ENCODE measurements at regions not wholly inside any gene's neighbourhood (a gene's known extent, or its start where the extent isn't known, plus 50 kb on each side); places are given as distances from the start of the nearest gene placed in this dataset.

GRCh38 chr13:47853236-47853635 is 147.8 kb downstream of the SUCLA2 start:
- Histone ChIP-seq H3K27me3 (ENCODE audit: control insufficient read depth, insufficient read depth, low read length) (no peaks in the 10 kb centered on the region), H3K9me3 (ENCODE audit: control insufficient read depth, insufficient read depth, low read length) (no peaks in the 10 kb centered on the region), H3K4me1 (ENCODE audit: control insufficient read depth, insufficient read depth, low read length) (no peaks in the 10 kb centered on the region), H3K4me3 (ENCODE audit: low read depth, low read length) (no peak overlapping the region), H3K27ac (ENCODE audit: low read depth, low read length) (no peak overlapping the region), H3K9ac (ENCODE audit: low read depth, low read length) (no peak overlapping the region), H3K36me3 (ENCODE audit: control insufficient read depth, insufficient read depth, low read length) (no peaks in the 10 kb centered on the region)

GRCh38 chr13:47846886-47847285 is 154.2 kb downstream of the SUCLA2 start:
- Histone ChIP-seq H3K4me3 (ENCODE audit: low read depth, low read length) (no peak overlapping the region), H3K36me3 (ENCODE audit: control insufficient read depth, insufficient read depth, low read length) (no peaks in the 10 kb centered on the region), H3K4me1 (ENCODE audit: control insufficient read depth, insufficient read depth, low read length) (no peaks in the 10 kb centered on the region), H3K27me3 (ENCODE audit: control insufficient read depth, insufficient read depth, low read length) (no peaks in the 10 kb centered on the region), H3K27ac (ENCODE audit: low read depth, low read length) (no peak overlapping the region), H3K9me3 (ENCODE audit: control insufficient read depth, insufficient read depth, low read length) (no peaks in the 10 kb centered on the region), H3K9ac (ENCODE audit: low read depth, low read length) (no peak overlapping the region)

GRCh38 chr13:47845981-47846380 is 155.1 kb downstream of the SUCLA2 start:
- Histone ChIP-seq H3K4me1 (ENCODE audit: control insufficient read depth, insufficient read depth, low read length) (no peaks in the 10 kb centered on the region), H3K36me3 (ENCODE audit: control insufficient read depth, insufficient read depth, low read length) (no peaks in the 10 kb centered on the region), H3K9ac (ENCODE audit: low read depth, low read length) (no peak overlapping the region), H3K9me3 (ENCODE audit: control insufficient read depth, insufficient read depth, low read length) (no peaks in the 10 kb centered on the region), H3K4me3 (ENCODE audit: low read depth, low read length) (no peak overlapping the region), H3K27ac (ENCODE audit: low read depth, low read length) (no peak overlapping the region), H3K27me3 (ENCODE audit: control insufficient read depth, insufficient read depth, low read length) (no peaks in the 10 kb centered on the region)

GRCh38 chr13:47843005-47843404 is 158.1 kb downstream of the SUCLA2 start:
- H3K4me1 ChIP-seq (ENCODE audit: control insufficient read depth, insufficient read depth, low read length) = peaks cover 8% of the 10 kb centered on the region; the same call in 1 of the 2 replicates
- no peaks in the 10 kb centered on the region for H3K36me3 ChIP-seq (ENCODE audit: control insufficient read depth, insufficient read depth, low read length)
- H3K27me3 ChIP-seq (ENCODE audit: control insufficient read depth, insufficient read depth, low read length) = no peaks in the 10 kb centered on the region
- no peaks in the 10 kb centered on the region for H3K9me3 ChIP-seq (ENCODE audit: control insufficient read depth, insufficient read depth, low read length)
- H3K4me3 ChIP-seq (ENCODE audit: low read depth, low read length) = no peak overlapping the region
- no peak overlapping the region for H3K9ac ChIP-seq (ENCODE audit: low read depth, low read length)
- H3K27ac ChIP-seq (ENCODE audit: low read depth, low read length) = no peak overlapping the region

- Histone ChIP-seq H3K4me3 (ENCODE audit: low read depth, low read length) (no peak overlapping the region), H3K4me1 (ENCODE audit: control insufficient read depth, insufficient read depth, low read length) (peaks cover 18% of the 10 kb centered on the region), H3K9ac (ENCODE audit: low read depth, low read length) (no peak overlapping the region), H3K27ac (ENCODE audit: low read depth, low read length) (no peak overlapping the region), H3K27me3 (ENCODE audit: control insufficient read depth, insufficient read depth, low read length) (no peaks in the 10 kb centered on the region), H3K36me3 (ENCODE audit: control insufficient read depth, insufficient read depth, low read length) (no peaks in the 10 kb centered on the region), H3K9me3 (ENCODE audit: control insufficient read depth, insufficient read depth, low read length) (no peaks in the 10 kb centered on the region)
Observed at GRCh38 chr13:47841151-47841550, 159.9 kb downstream of the SUCLA2 start.

- no peak overlapping the region for H3K9ac ChIP-seq (ENCODE audit: low read depth, low read length)
- peaks cover 18% of the 10 kb centered on the region for H3K4me1 ChIP-seq (ENCODE audit: control insufficient read depth, insufficient read depth, low read length)
- no peak overlapping the region for H3K27ac ChIP-seq (ENCODE audit: low read depth, low read length)
- no peaks in the 10 kb centered on the region for H3K9me3 ChIP-seq (ENCODE audit: control insufficient read depth, insufficient read depth, low read length)
- no peaks in the 10 kb centered on the region for H3K27me3 ChIP-seq (ENCODE audit: control insufficient read depth, insufficient read depth, low read length)
- no peak overlapping the region for H3K4me3 ChIP-seq (ENCODE audit: low read depth, low read length)
- H3K36me3 ChIP-seq (ENCODE audit: control insufficient read depth, insufficient read depth, low read length) = no peaks in the 10 kb centered on the region
Observed at GRCh38 chr13:47837906-47838305, 163.2 kb downstream of the SUCLA2 start.

- no peak overlapping the region for H3K4me3 ChIP-seq (ENCODE audit: low read depth, low read length)
- no peaks in the 10 kb centered on the region for H3K9me3 ChIP-seq (ENCODE audit: control insufficient read depth, insufficient read depth, low read length)
- no peak overlapping the region for H3K27ac ChIP-seq (ENCODE audit: low read depth, low read length)
- H3K36me3 ChIP-seq (ENCODE audit: control insufficient read depth, insufficient read depth, low read length) = no peaks in the 10 kb centered on the region
- no peaks in the 10 kb centered on the region for H3K27me3 ChIP-seq (ENCODE audit: control insufficient read depth, insufficient read depth, low read length)
- H3K4me1 ChIP-seq (ENCODE audit: control insufficient read depth, insufficient read depth, low read length) = peaks cover 18% of the 10 kb centered on the region
- H3K9ac ChIP-seq (ENCODE audit: low read depth, low read length) = no peak overlapping the region
Observed at GRCh38 chr13:47837104-47837880, 163.8 kb downstream of the SUCLA2 start.

- H3K36me3 ChIP-seq (ENCODE audit: control insufficient read depth, insufficient read depth, low read length) = no peaks in the 10 kb centered on the region
- H3K27ac ChIP-seq (ENCODE audit: low read depth, low read length) = no peak overlapping the region
- H3K27me3 ChIP-seq (ENCODE audit: control insufficient read depth, insufficient read depth, low read length) = no peaks in the 10 kb centered on the region
- peaks cover 18% of the 10 kb centered on the region for H3K4me1 ChIP-seq (ENCODE audit: control insufficient read depth, insufficient read depth, low read length)
- no peak overlapping the region for H3K4me3 ChIP-seq (ENCODE audit: low read depth, low read length)
- no peaks in the 10 kb centered on the region for H3K9me3 ChIP-seq (ENCODE audit: control insufficient read depth, insufficient read depth, low read length)
- H3K9ac ChIP-seq (ENCODE audit: low read depth, low read length) = no peak overlapping the region
Observed at GRCh38 chr13:47835470-47836228, 165.4 kb downstream of the SUCLA2 start.

GRCh38 chr13:47832458-47832972 is 168.6 kb downstream of the SUCLA2 start:
- Histone ChIP-seq H3K4me3 (ENCODE audit: low read depth, low read length) (no peak overlapping the region), H3K9me3 (ENCODE audit: control insufficient read depth, insufficient read depth, low read length) (no peaks in the 10 kb centered on the region), H3K9ac (ENCODE audit: low read depth, low read length) (no peak overlapping the region), H3K27ac (ENCODE audit: low read depth, low read length) (no peak overlapping the region), H3K36me3 (ENCODE audit: control insufficient read depth, insufficient read depth, low read length) (no peaks in the 10 kb centered on the region), H3K4me1 (ENCODE audit: control insufficient read depth, insufficient read depth, low read length) (peaks cover 6% of the 10 kb centered on the region; the same call in 1 of the 2 replicates), H3K27me3 (ENCODE audit: control insufficient read depth, insufficient read depth, low read length) (no peaks in the 10 kb centered on the region)

- H3K36me3 ChIP-seq (ENCODE audit: control insufficient read depth, insufficient read depth, low read length) = no peaks in the 10 kb centered on the region
- H3K9me3 ChIP-seq (ENCODE audit: control insufficient read depth, insufficient read depth, low read length) = no peaks in the 10 kb centered on the region
- H3K27me3 ChIP-seq (ENCODE audit: control insufficient read depth, insufficient read depth, low read length) = no peaks in the 10 kb centered on the region
- H3K27ac ChIP-seq (ENCODE audit: low read depth, low read length) = no peak overlapping the region
- H3K9ac ChIP-seq (ENCODE audit: low read depth, low read length) = no peak overlapping the region
- H3K4me3 ChIP-seq (ENCODE audit: low read depth, low read length) = no peak overlapping the region
- no peaks in the 10 kb centered on the region for H3K4me1 ChIP-seq (ENCODE audit: control insufficient read depth, insufficient read depth, low read length)
Observed at GRCh38 chr13:47831265-47831664, 169.8 kb downstream of the SUCLA2 start.

- Histone ChIP-seq H3K27ac (ENCODE audit: low read depth, low read length) (no peak overlapping the region), H3K27me3 (ENCODE audit: control insufficient read depth, insufficient read depth, low read length) (no peaks in the 10 kb centered on the region), H3K36me3 (ENCODE audit: control insufficient read depth, insufficient read depth, low read length) (no peaks in the 10 kb centered on the region), H3K4me3 (ENCODE audit: low read depth, low read length) (no peak overlapping the region), H3K4me1 (ENCODE audit: control insufficient read depth, insufficient read depth, low read length) (no peaks in the 10 kb centered on the region), H3K9ac (ENCODE audit: low read depth, low read length) (no peak overlapping the region), H3K9me3 (ENCODE audit: control insufficient read depth, insufficient read depth, low read length) (no peaks in the 10 kb centered on the region)
Observed at GRCh38 chr13:47829690-47830089, 171.4 kb downstream of the SUCLA2 start.
